ENCODE measurements at regions not wholly inside any gene's neighbourhood (a gene's known extent, or its start where the extent isn't known, plus 50 kb on each side); places are given as distances from the start of the nearest gene placed in this dataset.

DNA sequence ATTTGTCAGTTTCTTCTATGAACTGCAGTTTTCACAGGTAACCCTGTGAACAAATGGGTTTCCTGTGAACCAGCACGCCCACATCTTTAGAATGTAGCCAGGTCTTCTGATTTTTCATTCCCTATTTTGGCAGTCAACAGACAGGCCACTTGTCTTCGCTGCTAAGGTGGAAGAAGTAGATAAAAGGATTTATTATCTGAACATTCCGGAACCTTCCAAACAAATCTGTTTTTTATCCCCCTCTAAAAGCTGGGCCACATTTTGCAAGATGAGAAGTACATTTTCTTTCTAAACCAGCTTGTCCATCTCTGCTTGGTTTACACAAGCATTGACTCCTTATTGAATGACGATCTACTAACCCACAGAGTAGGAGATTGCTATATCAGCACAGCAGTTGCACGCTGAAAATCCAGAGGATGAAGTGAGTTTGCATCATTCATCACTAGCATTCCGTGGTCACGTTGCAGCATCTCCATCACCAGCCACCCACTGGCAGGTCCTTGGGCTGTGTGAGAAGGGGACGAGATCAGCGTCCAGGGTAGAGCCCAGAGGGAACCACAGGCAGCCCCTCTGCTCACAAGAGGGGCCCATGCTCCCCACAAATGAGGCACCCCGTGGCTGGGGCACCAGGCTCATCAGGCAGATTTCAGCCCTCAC, 83.5 kb downstream of the TOMM20 start:
- TF ChIP-seq MEIS1 (CRISPR knock-in tag; IDR thresholded peaks at IDR 0.05; ENCODE audit: borderline replicate concordance), result no peak
- no peak for TF ChIP-seq ZNF248 (tag by site-specific recombination; IDR thresholded peaks at IDR 0.05)
- TF ChIP-seq, protein P1, sequence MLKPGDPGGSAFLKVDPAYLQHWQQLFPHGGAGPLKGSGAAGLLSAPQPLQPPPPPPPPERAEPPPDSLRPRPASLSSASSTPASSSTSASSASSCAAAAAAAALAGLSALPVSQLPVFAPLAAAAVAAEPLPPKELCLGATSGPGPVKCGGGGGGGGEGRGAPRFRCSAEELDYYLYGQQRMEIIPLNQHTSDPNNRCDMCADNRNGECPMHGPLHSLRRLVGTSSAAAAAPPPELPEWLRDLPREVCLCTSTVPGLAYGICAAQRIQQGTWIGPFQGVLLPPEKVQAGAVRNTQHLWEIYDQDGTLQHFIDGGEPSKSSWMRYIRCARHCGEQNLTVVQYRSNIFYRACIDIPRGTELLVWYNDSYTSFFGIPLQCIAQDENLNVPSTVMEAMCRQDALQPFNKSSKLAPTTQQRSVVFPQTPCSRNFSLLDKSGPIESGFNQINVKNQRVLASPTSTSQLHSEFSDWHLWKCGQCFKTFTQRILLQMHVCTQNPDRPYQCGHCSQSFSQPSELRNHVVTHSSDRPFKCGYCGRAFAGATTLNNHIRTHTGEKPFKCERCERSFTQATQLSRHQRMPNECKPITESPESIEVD (tag by site-specific recombination; IDR thresholded peaks at IDR 0.05), result no peak
- TF ChIP-seq, protein P2, sequence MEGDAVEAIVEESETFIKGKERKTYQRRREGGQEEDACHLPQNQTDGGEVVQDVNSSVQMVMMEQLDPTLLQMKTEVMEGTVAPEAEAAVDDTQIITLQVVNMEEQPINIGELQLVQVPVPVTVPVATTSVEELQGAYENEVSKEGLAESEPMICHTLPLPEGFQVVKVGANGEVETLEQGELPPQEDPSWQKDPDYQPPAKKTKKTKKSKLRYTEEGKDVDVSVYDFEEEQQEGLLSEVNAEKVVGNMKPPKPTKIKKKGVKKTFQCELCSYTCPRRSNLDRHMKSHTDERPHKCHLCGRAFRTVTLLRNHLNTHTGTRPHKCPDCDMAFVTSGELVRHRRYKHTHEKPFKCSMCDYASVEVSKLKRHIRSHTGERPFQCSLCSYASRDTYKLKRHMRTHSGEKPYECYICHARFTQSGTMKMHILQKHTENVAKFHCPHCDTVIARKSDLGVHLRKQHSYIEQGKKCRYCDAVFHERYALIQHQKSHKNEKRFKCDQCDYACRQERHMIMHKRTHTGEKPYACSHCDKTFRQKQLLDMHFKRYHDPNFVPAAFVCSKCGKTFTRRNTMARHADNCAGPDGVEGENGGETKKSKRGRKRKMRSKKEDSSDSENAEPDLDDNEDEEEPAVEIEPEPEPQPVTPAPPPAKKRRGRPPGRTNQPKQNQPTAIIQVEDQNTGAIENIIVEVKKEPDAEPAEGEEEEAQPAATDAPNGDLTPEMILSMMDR (tag by site-specific recombination; IDR thresholded peaks at IDR 0.05), result no peak
- TF ChIP-seq ZBTB8A (tag by site-specific recombination; IDR thresholded peaks at IDR 0.05), result no peak
- TF ChIP-seq, protein P3, sequence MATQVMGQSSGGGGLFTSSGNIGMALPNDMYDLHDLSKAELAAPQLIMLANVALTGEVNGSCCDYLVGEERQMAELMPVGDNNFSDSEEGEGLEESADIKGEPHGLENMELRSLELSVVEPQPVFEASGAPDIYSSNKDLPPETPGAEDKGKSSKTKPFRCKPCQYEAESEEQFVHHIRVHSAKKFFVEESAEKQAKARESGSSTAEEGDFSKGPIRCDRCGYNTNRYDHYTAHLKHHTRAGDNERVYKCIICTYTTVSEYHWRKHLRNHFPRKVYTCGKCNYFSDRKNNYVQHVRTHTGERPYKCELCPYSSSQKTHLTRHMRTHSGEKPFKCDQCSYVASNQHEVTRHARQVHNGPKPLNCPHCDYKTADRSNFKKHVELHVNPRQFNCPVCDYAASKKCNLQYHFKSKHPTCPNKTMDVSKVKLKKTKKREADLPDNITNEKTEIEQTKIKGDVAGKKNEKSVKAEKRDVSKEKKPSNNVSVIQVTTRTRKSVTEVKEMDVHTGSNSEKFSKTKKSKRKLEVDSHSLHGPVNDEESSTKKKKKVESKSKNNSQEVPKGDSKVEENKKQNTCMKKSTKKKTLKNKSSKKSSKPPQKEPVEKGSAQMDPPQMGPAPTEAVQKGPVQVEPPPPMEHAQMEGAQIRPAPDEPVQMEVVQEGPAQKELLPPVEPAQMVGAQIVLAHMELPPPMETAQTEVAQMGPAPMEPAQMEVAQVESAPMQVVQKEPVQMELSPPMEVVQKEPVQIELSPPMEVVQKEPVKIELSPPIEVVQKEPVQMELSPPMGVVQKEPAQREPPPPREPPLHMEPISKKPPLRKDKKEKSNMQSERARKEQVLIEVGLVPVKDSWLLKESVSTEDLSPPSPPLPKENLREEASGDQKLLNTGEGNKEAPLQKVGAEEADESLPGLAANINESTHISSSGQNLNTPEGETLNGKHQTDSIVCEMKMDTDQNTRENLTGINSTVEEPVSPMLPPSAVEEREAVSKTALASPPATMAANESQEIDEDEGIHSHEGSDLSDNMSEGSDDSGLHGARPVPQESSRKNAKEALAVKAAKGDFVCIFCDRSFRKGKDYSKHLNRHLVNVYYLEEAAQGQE (tag by site-specific recombination; IDR thresholded peaks at IDR 0.05), result no peak
- TF ChIP-seq ZNF776 (tag by site-specific recombination; IDR thresholded peaks at IDR 0.05; ENCODE audit: borderline replicate concordance), result no peak
- no peak for TF ChIP-seq PRDM1 (tag by site-specific recombination; IDR thresholded peaks at IDR 0.05)
- no peak for TF ChIP-seq REPIN1 (tag by site-specific recombination; IDR thresholded peaks at IDR 0.05; ENCODE audit: low read depth)

Data from HEK293 (cell line).